PC-9 (cell line): ENCODE measurements at regions not wholly inside any gene's neighbourhood (a gene's known extent, or its start where the extent isn't known, plus 50 kb on each side); places are given as distances from the start of the nearest gene placed in this dataset.
"Not testable (repeated sequence)": the region's sequence is repeated elsewhere in the genome, so short reads cannot be mapped to it uniquely, and the experiment has no call there.

Experiments used
- BruUV-seq: library from RNA; stranded (reverse); fragments of 400-500 nt; replicated peaks from 2 replicates; lab custom pipeline; 2021; lab: Mats Ljungman, UMichigan
- CTCF ChIA-PET: fragments of 300-600 bp; sonication (Branson Sonifier 250); formaldehyde crosslinking; loops from one replicate; lab custom pipeline; 2022; ENCODE audit warnings: antibody characterized with exemption; lab: Charles Lee
- POLR2A ChIA-PET: fragments of 300-600 bp; sonication (Branson Sonifier 250); formaldehyde crosslinking; loops from one replicate; lab custom pipeline; 2022; ENCODE audit warnings: antibody characterized with exemption; ENCODE audit not compliant: unreplicated experiment; lab: Charles Lee
- DNase-seq, 2 experiments: peaks; one replicate each; pipeline versions ENCODE4 v3.0.0 to v3.0.0-alpha.2; 2015 to 2022; ENCODE audit warnings: mixed read lengths in 1 of 2
- H2AFZ ChIP-seq: fragments of 200-600 bp; sonication (generic); 2 replicates; pipeline ENCODE4 v1.8.1; 2017; ENCODE audit warnings: antibody characterized with exemption
- H3F3A ChIP-seq: fragments of 200-600 bp; sonication (generic); 2 replicates; pipeline ENCODE4 v1.8.1; 2017; ENCODE audit warnings: antibody characterized with exemption, mild to moderate bottlenecking, low read depth; ENCODE audit not compliant: insufficient read depth
- H3K27ac ChIP-seq: fragments of 200-600 bp; sonication (generic); 2 replicates; pipeline ENCODE4 v1.6.1; 2016; ENCODE audit warnings: mixed run types
- H3K27me3 ChIP-seq: fragments of 200-600 bp; sonication (generic); 2 replicates; pipeline ENCODE4 v1.6.1; 2016; ENCODE audit warnings: low read depth, mixed run types; ENCODE audit not compliant: insufficient read depth
- H3K36me3 ChIP-seq: fragments of 200-600 bp; sonication (generic); 2 replicates; pipeline ENCODE4 v1.6.1; 2016; ENCODE audit warnings: low read depth, mixed run types
- H3K4me1 ChIP-seq: fragments of 200-600 bp; sonication (generic); replicated peaks from 2 replicates; pipeline ENCODE4 v1.6.1; 2016; ENCODE audit warnings: mixed run types; ENCODE audit not compliant: insufficient read depth
- H3K4me2 ChIP-seq: fragments of 200-600 bp; sonication (generic); 2 replicates; pipeline ENCODE4 v1.6.1; 2017; ENCODE audit warnings: mixed run types
- H3K4me3 ChIP-seq: fragments of 200-600 bp; sonication (generic); 2 replicates; pipeline ENCODE4 v1.6.1; 2016; ENCODE audit warnings: mixed run types
- H3K79me2 ChIP-seq: fragments of 200-600 bp; sonication (generic); 2 replicates; pipeline ENCODE4 v1.6.1; 2017; ENCODE audit warnings: low read depth, mixed run types
- H3K9me2 ChIP-seq: fragments of 200-600 bp; sonication (generic); 2 replicates; pipeline ENCODE4 v1.8.1; 2017; ENCODE audit warnings: mild to moderate bottlenecking; ENCODE audit not compliant: insufficient read depth
- H3K9me3 ChIP-seq: fragments of 200-600 bp; sonication (generic); 2 replicates; pipeline ENCODE4 v1.8.1; 2016; ENCODE audit warnings: low read depth; ENCODE audit not compliant: insufficient read depth
- H4K20me1 ChIP-seq: fragments of 200-600 bp; sonication (generic); 2 replicates; pipeline ENCODE4 v1.8.1; 2017; ENCODE audit not compliant: insufficient read depth
- intact Hi-C: fragments of 100-400 bp; cut with micrococcal nuclease; formaldehyde crosslinking; loops from one replicate; pipeline ENCODE4 v1.10.0; 2022; ENCODE audit not compliant: unreplicated experiment

DNA sequence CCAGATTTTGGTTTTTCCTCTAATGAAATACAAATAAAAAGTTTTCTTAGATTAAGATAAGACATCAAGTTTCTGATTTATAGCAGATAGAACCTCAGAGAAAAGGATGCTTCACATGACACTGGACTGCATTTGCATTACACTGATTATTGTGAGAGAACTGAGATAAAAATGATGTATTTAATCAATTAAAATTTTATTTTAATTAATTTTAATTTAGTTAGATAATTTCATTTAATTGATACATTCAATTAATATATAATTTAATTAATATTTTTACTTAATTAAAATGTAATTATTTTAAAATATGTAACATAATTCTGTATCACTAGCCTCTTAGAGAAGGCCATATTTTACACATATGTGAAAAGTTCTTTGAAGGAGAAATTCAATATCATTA lies 759.4 kb downstream of the TTLL7 start:
- H2AFZ ChIP-seq, POLR2A ChIA-PET, H3K9me3 ChIP-seq, CTCF ChIA-PET, BruUV-seq, H3K27ac ChIP-seq, H3K9me2 ChIP-seq, intact Hi-C loops, H3K36me3 ChIP-seq, DNase-seq, H3K27me3 ChIP-seq, H3K4me2 ChIP-seq, H3K4me1 ChIP-seq, H3K4me3 ChIP-seq, H4K20me1 ChIP-seq, H3K79me2 ChIP-seq, H3F3A ChIP-seq: not testable (repeated sequence)

DNA sequence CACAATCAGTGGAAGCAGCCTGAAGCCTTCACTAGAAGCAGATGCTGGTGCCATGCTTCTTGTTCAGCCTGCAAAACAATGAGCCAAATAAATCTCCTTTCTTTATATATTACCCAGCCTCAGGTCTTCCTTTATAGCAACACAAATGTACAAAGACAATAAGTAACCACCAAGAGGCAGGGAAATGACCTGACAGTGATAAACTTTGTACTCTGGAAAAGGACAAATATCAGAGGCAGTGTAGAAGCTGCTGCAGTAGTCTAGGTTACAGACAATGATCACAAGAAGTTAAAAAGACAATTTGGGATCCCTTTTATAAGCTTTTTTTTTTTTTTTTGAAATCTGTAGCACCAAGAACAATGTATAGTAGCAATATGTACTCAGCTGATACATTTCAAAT lies 760.3 kb downstream of the TTLL7 start:
- H3F3A ChIP-seq, H3K4me3 ChIP-seq, H2AFZ ChIP-seq, H3K4me2 ChIP-seq, H3K27ac ChIP-seq, H3K4me1 ChIP-seq, H4K20me1 ChIP-seq, BruUV-seq, H3K79me2 ChIP-seq, POLR2A ChIA-PET, intact Hi-C loops, CTCF ChIA-PET, DNase-seq, H3K27me3 ChIP-seq, H3K9me2 ChIP-seq, H3K36me3 ChIP-seq, H3K9me3 ChIP-seq: not testable (repeated sequence)

DNA sequence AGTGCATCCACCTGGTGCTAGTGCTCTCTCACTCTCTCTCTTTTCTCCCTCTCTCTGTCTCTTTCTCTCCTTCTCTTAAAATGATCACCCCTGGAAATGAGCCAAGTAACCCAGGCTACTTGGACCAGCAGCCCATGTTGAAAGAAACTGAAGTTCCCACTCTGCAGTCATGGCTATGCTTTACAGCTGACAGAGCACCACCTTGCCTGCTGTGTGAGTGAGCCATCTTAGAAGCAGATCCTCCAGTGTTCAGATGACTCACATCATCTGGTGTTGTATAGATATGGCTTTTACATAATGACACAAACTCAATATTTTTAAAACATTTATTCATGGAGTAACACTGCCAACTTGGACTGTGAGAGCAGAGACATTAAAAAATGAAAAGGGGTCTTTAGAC lies 779.1 kb downstream of the TTLL7 start:
- not testable (repeated sequence) for BruUV-seq

DNA sequence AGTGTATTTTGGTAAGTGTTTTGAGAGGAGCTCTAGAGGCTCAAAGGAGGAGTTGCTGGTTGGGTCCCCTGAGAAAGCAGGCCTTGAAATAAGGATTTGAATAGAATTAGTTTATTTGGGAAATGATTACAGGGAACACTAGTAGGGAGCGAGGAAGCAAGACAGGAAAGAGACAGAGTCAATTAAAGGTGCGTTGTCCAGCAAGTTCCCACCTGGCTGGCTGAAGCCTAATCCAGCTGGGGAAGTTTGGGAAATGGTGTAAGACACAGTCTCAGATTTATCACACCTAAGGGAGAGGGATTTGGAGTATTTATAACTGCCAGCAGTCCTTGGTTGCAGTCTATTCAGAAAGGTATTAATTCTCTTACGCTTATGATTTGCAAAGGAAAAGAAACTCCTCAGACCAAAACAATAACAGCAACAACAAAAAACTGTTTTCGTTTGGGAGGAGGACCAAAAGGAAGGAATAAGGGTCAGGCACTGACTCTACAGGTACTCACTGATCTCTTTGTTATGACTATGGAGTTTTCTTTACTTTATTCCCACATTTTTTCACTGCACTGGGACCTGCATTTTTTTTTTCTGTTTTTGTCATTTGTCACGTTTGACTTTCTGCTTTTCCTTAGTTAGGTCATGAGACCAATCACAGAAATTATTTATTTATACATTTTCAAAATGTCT lies 780.8 kb downstream of the TTLL7 start:
- H2AFZ ChIP-seq, H4K20me1 ChIP-seq, H3K27me3 ChIP-seq, DNase-seq, H3K9me2 ChIP-seq, intact Hi-C loops, H3K4me3 ChIP-seq, POLR2A ChIA-PET, H3K36me3 ChIP-seq, H3F3A ChIP-seq, H3K4me2 ChIP-seq, BruUV-seq, H3K4me1 ChIP-seq, CTCF ChIA-PET, H3K79me2 ChIP-seq, H3K9me3 ChIP-seq, H3K27ac ChIP-seq: not testable (repeated sequence)

More for the DNA sequence above, 779.1 kb downstream of the TTLL7 start:
- H3K27me3 ChIP-seq, intact Hi-C loops, H3K9me3 ChIP-seq, H3K27ac ChIP-seq, CTCF ChIA-PET, H3K4me2 ChIP-seq, H3K4me1 ChIP-seq, H4K20me1 ChIP-seq, H3F3A ChIP-seq, H3K79me2 ChIP-seq, DNase-seq, POLR2A ChIA-PET, H3K9me2 ChIP-seq, H2AFZ ChIP-seq, H3K36me3 ChIP-seq, H3K4me3 ChIP-seq: not testable (repeated sequence)

DNA sequence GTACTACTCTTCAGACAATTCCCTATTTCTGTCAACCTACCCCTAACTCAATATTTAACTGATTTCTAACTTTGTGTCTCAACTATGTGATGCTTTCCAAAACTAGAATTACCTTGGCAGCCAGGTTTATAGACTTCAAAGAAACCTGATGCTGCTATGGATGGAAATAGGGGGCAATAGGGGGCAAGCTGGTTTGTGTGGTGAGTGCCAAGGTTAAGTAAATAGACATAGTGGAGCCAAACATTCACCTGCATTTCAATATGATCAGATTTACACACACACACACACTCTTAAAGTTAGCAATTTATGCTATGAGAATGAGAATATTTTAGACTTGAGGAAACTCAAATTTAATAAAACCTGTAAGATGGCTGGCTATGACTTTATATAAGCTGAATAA lies 784.6 kb downstream of the TTLL7 start:
- H3K4me3 ChIP-seq, H3F3A ChIP-seq, intact Hi-C loops, BruUV-seq, CTCF ChIA-PET, H2AFZ ChIP-seq, H3K27me3 ChIP-seq, H3K36me3 ChIP-seq, H3K4me2 ChIP-seq, H3K9me3 ChIP-seq, H4K20me1 ChIP-seq, DNase-seq, POLR2A ChIA-PET, H3K4me1 ChIP-seq, H3K9me2 ChIP-seq, H3K27ac ChIP-seq, H3K79me2 ChIP-seq: not testable (repeated sequence)

DNA sequence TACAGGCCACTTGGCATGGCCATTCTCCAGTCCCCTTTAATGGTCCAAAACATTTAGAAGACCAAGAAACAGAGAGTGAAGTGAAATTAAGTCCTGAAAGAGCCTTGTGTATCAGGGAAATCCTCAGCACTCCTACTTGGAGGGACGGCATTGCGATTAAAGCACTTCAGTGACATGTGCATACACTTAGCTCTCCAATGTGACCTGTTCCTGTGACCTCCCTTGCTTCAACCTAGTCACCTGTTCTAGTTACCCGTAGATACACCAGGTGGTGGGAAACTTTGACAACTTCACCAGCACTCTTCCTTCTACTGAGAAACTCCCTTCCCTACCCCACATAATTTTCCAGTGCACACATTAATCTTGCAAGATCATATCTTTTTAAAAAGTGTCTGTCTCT lies 785.3 kb downstream of the TTLL7 start:
- H3F3A ChIP-seq, CTCF ChIA-PET, H3K36me3 ChIP-seq, H4K20me1 ChIP-seq, H3K9me2 ChIP-seq, DNase-seq, BruUV-seq, H3K79me2 ChIP-seq, POLR2A ChIA-PET, H3K27me3 ChIP-seq, H2AFZ ChIP-seq, H3K4me1 ChIP-seq, H3K4me2 ChIP-seq, H3K27ac ChIP-seq, H3K9me3 ChIP-seq, intact Hi-C loops, H3K4me3 ChIP-seq: not testable (repeated sequence)

DNA sequence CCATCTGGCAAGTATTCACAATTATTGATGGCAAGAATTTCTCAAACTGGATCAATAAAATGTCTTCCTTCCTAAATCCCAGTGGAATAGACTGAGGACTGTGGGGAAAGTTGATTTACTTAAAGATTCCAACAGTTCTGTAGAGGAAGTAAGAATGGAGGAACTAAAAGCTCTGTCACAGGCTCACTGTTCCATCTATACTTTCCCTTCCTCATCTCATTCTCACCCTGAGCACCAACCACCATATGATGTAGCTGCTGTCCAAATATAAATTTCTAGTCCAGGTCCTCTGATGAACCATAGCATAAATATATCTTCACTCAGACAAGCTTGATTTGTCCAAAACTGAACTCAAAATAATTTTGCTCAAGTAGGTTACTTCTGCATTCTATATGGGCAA lies 786.9 kb downstream of the TTLL7 start:
- H3K79me2 ChIP-seq, H3K27me3 ChIP-seq, H3K4me1 ChIP-seq, BruUV-seq, H3K9me3 ChIP-seq, H2AFZ ChIP-seq, H3K4me2 ChIP-seq, POLR2A ChIA-PET, intact Hi-C loops, DNase-seq, H3F3A ChIP-seq, H3K4me3 ChIP-seq, H3K27ac ChIP-seq, H4K20me1 ChIP-seq, CTCF ChIA-PET, H3K9me2 ChIP-seq, H3K36me3 ChIP-seq: not testable (repeated sequence)
